ENCODE measurements at regions not wholly inside any gene's neighbourhood (a gene's known extent, or its start where the extent isn't known, plus 50 kb on each side); places are given as distances from the start of the nearest gene placed in this dataset.

DNA sequence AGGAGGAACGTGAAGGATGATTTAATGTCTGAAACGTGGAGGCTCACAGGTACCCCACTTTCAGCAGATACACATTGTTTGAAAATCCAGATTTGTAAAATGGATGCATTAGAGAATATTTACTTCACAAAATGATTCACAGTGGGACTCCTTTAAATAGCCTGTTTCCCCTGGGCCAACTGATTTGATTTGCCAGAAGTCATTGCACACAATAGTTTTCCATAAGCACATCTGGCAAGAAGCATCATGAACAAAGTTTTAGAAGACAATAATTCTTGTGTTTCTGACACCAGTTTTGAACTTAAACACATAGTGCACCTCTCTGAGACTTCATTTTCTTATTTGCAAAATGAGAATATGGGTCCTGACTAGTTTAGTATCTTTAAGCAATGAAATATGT is 451.4 kb upstream of the SLC14A2 start:
- no peak for TF ChIP-seq NRF1 (conservative IDR thresholded peaks at IDR 0.05; ENCODE audit: low read depth, low read length)
- TF ChIP-seq, protein P1, sequence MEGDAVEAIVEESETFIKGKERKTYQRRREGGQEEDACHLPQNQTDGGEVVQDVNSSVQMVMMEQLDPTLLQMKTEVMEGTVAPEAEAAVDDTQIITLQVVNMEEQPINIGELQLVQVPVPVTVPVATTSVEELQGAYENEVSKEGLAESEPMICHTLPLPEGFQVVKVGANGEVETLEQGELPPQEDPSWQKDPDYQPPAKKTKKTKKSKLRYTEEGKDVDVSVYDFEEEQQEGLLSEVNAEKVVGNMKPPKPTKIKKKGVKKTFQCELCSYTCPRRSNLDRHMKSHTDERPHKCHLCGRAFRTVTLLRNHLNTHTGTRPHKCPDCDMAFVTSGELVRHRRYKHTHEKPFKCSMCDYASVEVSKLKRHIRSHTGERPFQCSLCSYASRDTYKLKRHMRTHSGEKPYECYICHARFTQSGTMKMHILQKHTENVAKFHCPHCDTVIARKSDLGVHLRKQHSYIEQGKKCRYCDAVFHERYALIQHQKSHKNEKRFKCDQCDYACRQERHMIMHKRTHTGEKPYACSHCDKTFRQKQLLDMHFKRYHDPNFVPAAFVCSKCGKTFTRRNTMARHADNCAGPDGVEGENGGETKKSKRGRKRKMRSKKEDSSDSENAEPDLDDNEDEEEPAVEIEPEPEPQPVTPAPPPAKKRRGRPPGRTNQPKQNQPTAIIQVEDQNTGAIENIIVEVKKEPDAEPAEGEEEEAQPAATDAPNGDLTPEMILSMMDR (IDR thresholded peaks at IDR 0.05 in 2 of 3, conservative IDR thresholded peaks at IDR 0.05 in 1 of 3; ENCODE audit: control insufficient read depth in 2 of 3, extremely low read depth in 1 of 3, insufficient read depth in 1 of 3, low read depth in 3 of 3, low read length in 3 of 3) = no peak
- TF ChIP-seq, protein P2, sequence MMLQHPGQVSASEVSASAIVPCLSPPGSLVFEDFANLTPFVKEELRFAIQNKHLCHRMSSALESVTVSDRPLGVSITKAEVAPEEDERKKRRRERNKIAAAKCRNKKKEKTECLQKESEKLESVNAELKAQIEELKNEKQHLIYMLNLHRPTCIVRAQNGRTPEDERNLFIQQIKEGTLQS (IDR thresholded peaks at IDR 0.05; ENCODE audit: borderline replicate concordance, extremely low read depth, low read depth, low read length) = no peak
- no peak for TF ChIP-seq IRF5 (IDR thresholded peaks at IDR 0.05; ENCODE audit: borderline replicate concordance)
- no peak for TF ChIP-seq CHD1 (IDR thresholded peaks at IDR 0.05; ENCODE audit: low read depth, low read length)
- TF ChIP-seq, protein P3, sequence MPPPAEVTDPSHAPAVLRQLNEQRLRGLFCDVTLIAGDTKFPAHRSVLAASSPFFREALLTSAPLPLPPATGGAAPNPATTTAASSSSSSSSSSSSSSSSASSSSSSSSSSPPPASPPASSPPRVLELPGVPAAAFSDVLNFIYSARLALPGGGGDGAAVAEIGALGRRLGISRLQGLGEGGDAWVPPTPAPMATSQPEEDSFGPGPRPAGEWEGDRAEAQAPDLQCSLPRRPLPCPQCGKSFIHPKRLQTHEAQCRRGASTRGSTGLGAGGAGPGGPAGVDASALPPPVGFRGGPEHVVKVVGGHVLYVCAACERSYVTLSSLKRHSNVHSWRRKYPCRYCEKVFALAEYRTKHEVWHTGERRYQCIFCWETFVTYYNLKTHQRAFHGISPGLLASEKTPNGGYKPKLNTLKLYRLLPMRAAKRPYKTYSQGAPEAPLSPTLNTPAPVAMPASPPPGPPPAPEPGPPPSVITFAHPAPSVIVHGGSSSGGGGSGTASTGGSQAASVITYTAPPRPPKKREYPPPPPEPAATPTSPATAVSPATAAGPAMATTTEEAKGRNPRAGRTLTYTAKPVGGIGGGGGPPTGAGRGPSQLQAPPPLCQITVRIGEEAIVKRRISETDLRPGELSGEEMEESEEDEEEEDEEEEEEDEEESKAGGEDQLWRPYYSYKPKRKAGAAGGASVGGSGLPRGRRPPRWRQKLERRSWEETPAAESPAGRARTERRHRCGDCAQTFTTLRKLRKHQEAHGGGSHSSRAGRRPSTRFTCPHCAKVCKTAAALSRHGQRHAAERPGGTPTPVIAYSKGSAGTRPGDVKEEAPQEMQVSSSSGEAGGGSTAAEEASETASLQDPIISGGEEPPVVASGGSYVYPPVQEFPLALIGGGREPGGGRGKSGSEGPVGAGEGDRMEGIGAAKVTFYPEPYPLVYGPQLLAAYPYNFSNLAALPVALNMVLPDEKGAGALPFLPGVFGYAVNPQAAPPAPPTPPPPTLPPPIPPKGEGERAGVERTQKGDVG (CRISPR knock-in tag; IDR thresholded peaks at IDR 0.05) = no peak
- TF ChIP-seq, protein P4, sequence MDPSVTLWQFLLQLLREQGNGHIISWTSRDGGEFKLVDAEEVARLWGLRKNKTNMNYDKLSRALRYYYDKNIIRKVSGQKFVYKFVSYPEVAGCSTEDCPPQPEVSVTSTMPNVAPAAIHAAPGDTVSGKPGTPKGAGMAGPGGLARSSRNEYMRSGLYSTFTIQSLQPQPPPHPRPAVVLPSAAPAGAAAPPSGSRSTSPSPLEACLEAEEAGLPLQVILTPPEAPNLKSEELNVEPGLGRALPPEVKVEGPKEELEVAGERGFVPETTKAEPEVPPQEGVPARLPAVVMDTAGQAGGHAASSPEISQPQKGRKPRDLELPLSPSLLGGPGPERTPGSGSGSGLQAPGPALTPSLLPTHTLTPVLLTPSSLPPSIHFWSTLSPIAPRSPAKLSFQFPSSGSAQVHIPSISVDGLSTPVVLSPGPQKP (IDR thresholded peaks at IDR 0.05; ENCODE audit: low read depth, low read length) = no peak

Data from GM12878 (cell line).